ENCODE measurements at regions not wholly inside any gene's neighbourhood (a gene's known extent, or its start where the extent isn't known, plus 50 kb on each side); places are given as distances from the start of the nearest gene placed in this dataset.

- no peak for DNase-seq (ENCODE audit: low read depth in 2 of 2)
Measured at GRCh38 chr11:92753161-92753560, 216.3 kb upstream of the MTNR1B start.

GRCh38 chr11:92758241-92758780 lies 211.1 kb upstream of the MTNR1B start:
- DNase-seq (ENCODE audit: low read depth in 2 of 2): no peak

- no peak for DNase-seq (ENCODE audit: low read depth in 2 of 2)
Measured at GRCh38 chr11:92759571-92760214, 209.8 kb upstream of the MTNR1B start.

- no peak for DNase-seq (ENCODE audit: low read depth in 2 of 2)
Measured at GRCh38 chr11:92762121-92762540, 207.3 kb upstream of the MTNR1B start.

GRCh38 chr11:92763336-92763735 lies 206.1 kb upstream of the MTNR1B start:
- no peak for DNase-seq (ENCODE audit: low read depth in 2 of 2)

GRCh38 chr11:92764128-92764527 lies 205.3 kb upstream of the MTNR1B start:
- no peak for DNase-seq (ENCODE audit: low read depth in 2 of 2)

- DNase-seq (ENCODE audit: low read depth in 2 of 2): no peak
Measured at GRCh38 chr11:92765082-92765840, 204.2 kb upstream of the MTNR1B start.

- peak; percentile 56 to 74 for DNase-seq (ENCODE audit: low read depth in 2 of 2)
Measured at GRCh38 chr11:92765965-92766371, 203.5 kb upstream of the MTNR1B start.

GRCh38 chr11:92766698-92767097 lies 202.8 kb upstream of the MTNR1B start:
- no peak for DNase-seq (ENCODE audit: low read depth in 2 of 2)

- no peak for DNase-seq (ENCODE audit: low read depth in 2 of 2)
Measured at GRCh38 chr11:92767416-92767815, 202.0 kb upstream of the MTNR1B start.

- DNase-seq (ENCODE audit: low read depth in 2 of 2): no peak
Measured at GRCh38 chr11:92768121-92768840, 201.2 kb upstream of the MTNR1B start.

- DNase-seq (ENCODE audit: low read depth in 2 of 2): no peak
Measured at GRCh38 chr11:92769112-92769511, 200.3 kb upstream of the MTNR1B start.

- no peak for DNase-seq (ENCODE audit: low read depth in 2 of 2)
Measured at GRCh38 chr11:92770419-92770818, 199.0 kb upstream of the MTNR1B start.

GRCh38 chr11:92770981-92771380 lies 198.5 kb upstream of the MTNR1B start:
- DNase-seq (ENCODE audit: low read depth in 2 of 2): no peak

GRCh38 chr11:92771701-92772100 lies 197.8 kb upstream of the MTNR1B start:
- no peak for DNase-seq (ENCODE audit: low read depth in 2 of 2)

- no peak for DNase-seq (ENCODE audit: low read depth in 2 of 2)
Measured at GRCh38 chr11:92775003-92775676, 194.3 kb upstream of the MTNR1B start.

GRCh38 chr11:92776676-92777075 lies 192.8 kb upstream of the MTNR1B start:
- DNase-seq (ENCODE audit: low read depth in 2 of 2): no peak

- DNase-seq (ENCODE audit: low read depth in 2 of 2): no peak
Measured at GRCh38 chr11:92779746-92780145, 189.7 kb upstream of the MTNR1B start.

- no peak for DNase-seq (ENCODE audit: low read depth in 2 of 2)
Measured at GRCh38 chr11:92781151-92781550, 188.3 kb upstream of the MTNR1B start.

- DNase-seq (ENCODE audit: low read depth in 2 of 2): no peak
Measured at GRCh38 chr11:92782806-92783205, 186.6 kb upstream of the MTNR1B start.

- DNase-seq (ENCODE audit: low read depth in 2 of 2): no peak
Measured at GRCh38 chr11:92784331-92784730, 185.1 kb upstream of the MTNR1B start.

- no peak for DNase-seq (ENCODE audit: low read depth in 2 of 2)
Measured at GRCh38 chr11:92787638-92788037, 181.8 kb upstream of the MTNR1B start.
